HepG2 (cell line): ENCODE measurements at regions not wholly inside any gene's neighbourhood (a gene's known extent, or its start where the extent isn't known, plus 50 kb on each side); places are given as distances from the start of the nearest gene placed in this dataset.

Source experiments
- EEA1 ChIP-seq: sonication (generic); formaldehyde crosslinking; IDR thresholded peaks from 2 replicates; pipeline ENCODE4 v1.5.1; 2020; ENCODE audit warnings: mild to moderate bottlenecking, missing genetic modification reagents, borderline replicate concordance
- PRDM10 ChIP-seq: sonication (generic); formaldehyde crosslinking; IDR thresholded peaks from 2 replicates; pipeline ENCODE4 v1.4.0; 2020; ENCODE audit warnings: low read depth, missing genetic modification reagents
- RFXANK ChIP-seq: IDR thresholded peaks from 2 replicates; pipeline ENCODE4 v1.6.1; 2016
- UBTF ChIP-seq: sonication (generic); formaldehyde crosslinking; IDR thresholded peaks from 2 replicates; pipeline ENCODE4 v1.4.0; 2020; ENCODE audit warnings: mild to moderate bottlenecking, missing genetic modification reagents
- ZNF329 ChIP-seq: sonication (generic); formaldehyde crosslinking; IDR thresholded peaks from 2 replicates; pipeline ENCODE4 v1.9.0; 2021; ENCODE audit warnings: low read depth, mild to moderate bottlenecking, missing genetic modification reagents
- TF ChIP-seq, protein P1 (sequence below): sonication (generic); formaldehyde crosslinking; IDR thresholded peaks from 2 replicates; pipeline ENCODE4 v1.4.0; 2020; ENCODE audit warnings: missing genetic modification reagents

GRCh38 chr18:2433366-2433765 lies 137.9 kb downstream of the METTL4 start:
- TF ChIP-seq ZNF329: no peak
- TF ChIP-seq, protein P1, sequence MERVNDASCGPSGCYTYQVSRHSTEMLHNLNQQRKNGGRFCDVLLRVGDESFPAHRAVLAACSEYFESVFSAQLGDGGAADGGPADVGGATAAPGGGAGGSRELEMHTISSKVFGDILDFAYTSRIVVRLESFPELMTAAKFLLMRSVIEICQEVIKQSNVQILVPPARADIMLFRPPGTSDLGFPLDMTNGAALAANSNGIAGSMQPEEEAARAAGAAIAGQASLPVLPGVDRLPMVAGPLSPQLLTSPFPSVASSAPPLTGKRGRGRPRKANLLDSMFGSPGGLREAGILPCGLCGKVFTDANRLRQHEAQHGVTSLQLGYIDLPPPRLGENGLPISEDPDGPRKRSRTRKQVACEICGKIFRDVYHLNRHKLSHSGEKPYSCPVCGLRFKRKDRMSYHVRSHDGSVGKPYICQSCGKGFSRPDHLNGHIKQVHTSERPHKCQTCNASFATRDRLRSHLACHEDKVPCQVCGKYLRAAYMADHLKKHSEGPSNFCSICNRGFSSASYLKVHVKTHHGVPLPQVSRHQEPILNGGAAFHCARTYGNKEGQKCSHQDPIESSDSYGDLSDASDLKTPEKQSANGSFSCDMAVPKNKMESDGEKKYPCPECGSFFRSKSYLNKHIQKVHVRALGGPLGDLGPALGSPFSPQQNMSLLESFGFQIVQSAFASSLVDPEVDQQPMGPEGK (CRISPR knock-in tag): no peak
- no peak for TF ChIP-seq RFXANK
- no peak for TF ChIP-seq UBTF
- no peak for TF ChIP-seq PRDM10 (CRISPR knock-in tag)
- TF ChIP-seq EEA1: no peak
